HepG2 (cell line): ENCODE measurements at regions not wholly inside any gene's neighbourhood (a gene's known extent, or its start where the extent isn't known, plus 50 kb on each side); places are given as distances from the start of the nearest gene placed in this dataset.

Experiments used
- CENPX ChIP-seq: sonication (generic); formaldehyde crosslinking; IDR thresholded peaks from 2 replicates; pipeline ENCODE4 v1.9.0; 2021; ENCODE audit warnings: mild to moderate bottlenecking, missing genetic modification reagents, moderate library complexity
- DPF2 ChIP-seq: sonication (generic); formaldehyde crosslinking; IDR thresholded peaks from 2 replicates; pipeline ENCODE4 v1.4.0; 2020; ENCODE audit warnings: mild to moderate bottlenecking, low read depth, missing genetic modification reagents, borderline replicate concordance
- HNF1A ChIP-seq, 2 experiments: sonication (generic) in 1 of 2; formaldehyde crosslinking in 1 of 2; IDR thresholded peaks; 2 replicates each; pipeline versions ENCODE4 v1.4.0 to v1.6.1; 2016 to 2020; ENCODE audit warnings: borderline replicate concordance in 1 of 2, low read depth in 1 of 2, mild to moderate bottlenecking in 1 of 2, missing genetic modification reagents in 1 of 2
- MYC ChIP-seq: sonication (generic); formaldehyde crosslinking; IDR thresholded peaks from 2 replicates; pipeline ENCODE4 v1.9.0; 2021; ENCODE audit warnings: missing genetic modification reagents, borderline replicate concordance
- PATZ1 ChIP-seq: sonication (generic); formaldehyde crosslinking; IDR thresholded peaks from 2 replicates; pipeline ENCODE4 v1.4.0; 2020; ENCODE audit warnings: missing genetic modification reagents
- PHF20 ChIP-seq: sonication (generic); formaldehyde crosslinking; IDR thresholded peaks from 2 replicates; pipeline ENCODE4 v1.5.0; 2020; ENCODE audit warnings: mild to moderate bottlenecking, missing genetic modification reagents
- RAD21 ChIP-seq: fragments of 450-650 bp; formaldehyde crosslinking; IDR thresholded peaks from 2 replicates; pipeline ENCODE4 v1.5.0; 2020; ENCODE audit warnings: mild to moderate bottlenecking
- SAP130 ChIP-seq: IDR thresholded peaks from 2 replicates; pipeline ENCODE4 v1.6.1; 2016; ENCODE audit warnings: low read depth
- SNAPC4 ChIP-seq: sonication (generic); formaldehyde crosslinking; IDR thresholded peaks from 2 replicates; pipeline ENCODE4 v1.4.0; 2020; ENCODE audit warnings: mild to moderate bottlenecking, missing genetic modification reagents
- SP1 ChIP-seq, 2 experiments: fragments of 450-650 bp in 1 of 2; sonication (generic) in 1 of 2; formaldehyde crosslinking in 1 of 2; IDR thresholded peaks; 2 replicates each; pipeline versions ENCODE4 v1.4.0 to v1.6.1; 2016 to 2020; ENCODE audit warnings: missing genetic modification reagents in 1 of 2
- SUZ12 ChIP-seq: fragments of 150-350 bp; IDR thresholded peaks from 2 replicates; pipeline ENCODE4 v1.6.1; 2014; ENCODE audit warnings: low read depth, low read length
- ZBTB21 ChIP-seq: sonication (generic); formaldehyde crosslinking; IDR thresholded peaks from 2 replicates; pipeline ENCODE4 v1.4.0; 2020; ENCODE audit warnings: missing genetic modification reagents
- ZBTB7A ChIP-seq: sonication (generic); formaldehyde crosslinking; IDR thresholded peaks from 2 replicates; pipeline ENCODE4 v1.8.0; 2022; ENCODE audit warnings: mild to moderate bottlenecking, missing genetic modification reagents
- ZBTB7B ChIP-seq: sonication (generic); formaldehyde crosslinking; IDR thresholded peaks from 2 replicates; pipeline ENCODE4 v1.4.0; 2020; ENCODE audit warnings: missing genetic modification reagents
- ZNF280D ChIP-seq: sonication (generic); formaldehyde crosslinking; IDR thresholded peaks from 2 replicates; pipeline ENCODE4 v1.5.1; 2020; ENCODE audit warnings: mild to moderate bottlenecking, missing genetic modification reagents
- ZNF564 ChIP-seq: sonication (generic); formaldehyde crosslinking; IDR thresholded peaks from 2 replicates; pipeline ENCODE4 v1.8.1; 2023; ENCODE audit warnings: mild to moderate bottlenecking, missing genetic modification reagents

GRCh38 chr9:81759680-81760215 is 70.4 kb upstream of the TLE1 start (continued):
- TF ChIP-seq SNAPC4 (CRISPR knock-in tag) (no peak), MYC (CRISPR knock-in tag) (no peak), RAD21 (no peak), SUZ12 (no peak), PATZ1 (CRISPR knock-in tag) (no peak), SAP130 (CRISPR knock-in tag) (peak; percentile 39; the same call in 1 of the 2 replicates), ZBTB7A (no peak), PHF20 (no peak), ZBTB21 (CRISPR knock-in tag) (peak; percentile 87), ZNF280D (CRISPR knock-in tag) (no peak), SP1 (IDR thresholded peaks at IDR 0.05) (no peak), SP1 (CRISPR knock-in tag; IDR thresholded peaks at IDR 0.05) (no peak), ZNF564 (CRISPR knock-in tag) (no peak), HNF1A (IDR thresholded peaks at IDR 0.05; ENCODE audit: low read depth) (no peak), HNF1A (CRISPR knock-in tag; IDR thresholded peaks at IDR 0.05; ENCODE audit: borderline replicate concordance) (no peak), DPF2 (CRISPR knock-in tag) (no peak), CENPX (CRISPR knock-in tag) (no peak), ZBTB7B (CRISPR knock-in tag) (no peak)
